Upper lobe of left lung (tissue), 4 donors: ENCODE measurements at regions not wholly inside any gene's neighbourhood (a gene's known extent, or its start where the extent isn't known, plus 50 kb on each side); places are given as distances from the start of the nearest gene placed in this dataset.

ENCODE experiments used
- CTCF ChIP-seq, 6 experiments: fragments of 450-650 bp in 4 of 6; fragments of 200-600 bp in 2 of 6; sonication (generic) in 2 of 6; IDR thresholded peaks; one replicate each; pipeline ENCODE4 v1.5.1; 2016 to 2019; ENCODE audit warnings: antibody characterized with exemption in 6 of 6
- EP300 ChIP-seq, 4 donors: sonication (generic); formaldehyde crosslinking; IDR thresholded peaks; one replicate each; pipeline ENCODE4 v1.5.1; 2017; ENCODE audit warnings: antibody characterized with exemption in 4 of 4, control low read depth in 2 of 4
- POLR2A ChIP-seq, 4 donors: fragments of 450-650 bp; IDR thresholded peaks; one replicate each; pipeline ENCODE4 v1.5.1; 2016 to 2017; ENCODE audit warnings: antibody characterized with exemption in 4 of 4, mild to moderate bottlenecking in 2 of 4
- POLR2AphosphoS5 ChIP-seq, 2 donors: sonication (generic); formaldehyde crosslinking; IDR thresholded peaks; one replicate each; pipeline ENCODE4 v1.5.1; 2017; ENCODE audit warnings: antibody characterized with exemption in 2 of 2

- TF ChIP-seq POLR2AphosphoS5 (IDR thresholded peaks at IDR 0.05) (no peak), CTCF (IDR thresholded peaks at IDR 0.05) (no peak), EP300 (IDR thresholded peaks at IDR 0.05) (no peak), POLR2A (IDR thresholded peaks at IDR 0.05) (no peak)
Observed at GRCh38 chr1:117286562-117286961, 75.8 kb upstream of the VTCN1 start.
